Lung microvascular endothelial cell (primary cell): ENCODE measurements at regions not wholly inside any gene's neighbourhood (a gene's known extent, or its start where the extent isn't known, plus 50 kb on each side); places are given as distances from the start of the nearest gene placed in this dataset.
"Not testable (repeated sequence)": the region's sequence is repeated elsewhere in the genome, so short reads cannot be mapped to it uniquely, and the experiment has no call there.

Source experiments
- DNase-seq, 2 donors: peaks; one replicate each; pipeline versions ENCODE4 v3.0.0 to v3.0.0-alpha.2; 2010; ENCODE audit warnings: low read depth in 2 of 2

GRCh38 chr6:18595774-18596530 is 208.8 kb downstream of the RNF144B start:
- peak; percentile 62 to 70 for DNase-seq

GRCh38 chr6:18596531-18596835 is 209.3 kb downstream of the RNF144B start:
- DNase-seq = no peak

GRCh38 chr6:18598551-18599264 is 211.6 kb downstream of the RNF144B start:
- DNase-seq = no peak

- no peak for DNase-seq
These were observed 213.1 kb downstream of the RNF144B start for GRCh38 chr6:18600255-18600654.

- DNase-seq = no peak
These were observed 214.4 kb downstream of the RNF144B start for GRCh38 chr6:18601516-18602020.

- no peak for DNase-seq
These were observed 215.8 kb downstream of the RNF144B start for GRCh38 chr6:18602931-18603330.

GRCh38 chr6:18603361-18603760 is 216.2 kb downstream of the RNF144B start:
- no peak for DNase-seq

GRCh38 chr6:18605841-18606240 is 218.7 kb downstream of the RNF144B start:
- DNase-seq = no peak

- DNase-seq = no peak
These were observed 222.6 kb downstream of the RNF144B start for GRCh38 chr6:18609715-18610114.

- DNase-seq = no peak
These were observed 226.3 kb downstream of the RNF144B start for GRCh38 chr6:18613319-18613925.

GRCh38 chr6:18629571-18629970 is 242.4 kb downstream of the RNF144B start:
- no peak for DNase-seq

GRCh38 chr6:18632670-18633410 is 245.7 kb downstream of the RNF144B start:
- DNase-seq = peak; percentile 1 to 67

- DNase-seq = no peak
These were observed 247.8 kb downstream of the RNF144B start for GRCh38 chr6:18634912-18635311.

- no peak for DNase-seq
These were observed 253.0 kb downstream of the RNF144B start for GRCh38 chr6:18640134-18640533.

GRCh38 chr6:18640754-18641153 is 253.6 kb downstream of the RNF144B start:
- DNase-seq = no peak

GRCh38 chr6:18654821-18655220 is 267.7 kb downstream of the RNF144B start:
- no peak for DNase-seq

- no peak for DNase-seq
These were observed 269.4 kb downstream of the RNF144B start for GRCh38 chr6:18656506-18656905.

- not testable (repeated sequence) for DNase-seq
These were observed 272.8 kb downstream of the RNF144B start for GRCh38 chr6:18659994-18660393.

GRCh38 chr6:18663011-18663410 is 275.9 kb downstream of the RNF144B start:
- no peak for DNase-seq

GRCh38 chr6:18664401-18664800 is 277.3 kb downstream of the RNF144B start:
- no peak for DNase-seq

GRCh38 chr6:18667612-18668011 is 280.5 kb downstream of the RNF144B start:
- no peak for DNase-seq

- no peak for DNase-seq
These were observed 281.8 kb downstream of the RNF144B start for GRCh38 chr6:18668994-18669393.
